ENCODE measurements at regions not wholly inside any gene's neighbourhood (a gene's known extent, or its start where the extent isn't known, plus 50 kb on each side); places are given as distances from the start of the nearest gene placed in this dataset.
"Not testable (repeated sequence)": the region's sequence is repeated elsewhere in the genome, so short reads cannot be mapped to it uniquely, and the experiment has no call there.

DNA sequence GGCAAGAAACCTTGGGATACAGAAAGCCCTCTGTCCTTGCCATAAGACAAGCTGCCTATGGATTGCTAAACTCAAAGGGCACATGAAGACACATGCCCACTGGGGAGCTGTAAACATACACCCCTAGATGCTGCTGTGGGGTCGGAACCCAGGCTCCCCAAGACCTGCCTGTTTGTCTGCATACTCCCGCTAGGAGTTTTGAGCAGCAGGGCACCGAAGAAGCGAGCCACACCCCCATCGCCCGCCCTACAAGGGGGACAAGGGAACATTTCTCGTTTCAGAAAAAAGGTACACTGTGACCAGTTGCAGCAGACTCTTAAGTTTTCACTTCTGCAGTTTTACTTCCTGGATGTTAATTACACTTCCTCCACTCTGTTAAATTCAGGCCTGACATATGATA, 680.2 kb upstream of the GHITM start:
- DNase-seq (ENCODE audit: insufficient read length) (no peak), FAIRE-seq (no peak)
- TF ChIP-seq POLR2A (IDR thresholded peaks at IDR 0.05; ENCODE audit: low read depth, low read length) (no peak), POLR2AphosphoS5 (IDR thresholded peaks at IDR 0.05; ENCODE audit: low read depth, low read length) (no peak), TAF1 (IDR thresholded peaks at IDR 0.05; ENCODE audit: borderline replicate concordance, low read depth, low read length) (no peak)

DNA sequence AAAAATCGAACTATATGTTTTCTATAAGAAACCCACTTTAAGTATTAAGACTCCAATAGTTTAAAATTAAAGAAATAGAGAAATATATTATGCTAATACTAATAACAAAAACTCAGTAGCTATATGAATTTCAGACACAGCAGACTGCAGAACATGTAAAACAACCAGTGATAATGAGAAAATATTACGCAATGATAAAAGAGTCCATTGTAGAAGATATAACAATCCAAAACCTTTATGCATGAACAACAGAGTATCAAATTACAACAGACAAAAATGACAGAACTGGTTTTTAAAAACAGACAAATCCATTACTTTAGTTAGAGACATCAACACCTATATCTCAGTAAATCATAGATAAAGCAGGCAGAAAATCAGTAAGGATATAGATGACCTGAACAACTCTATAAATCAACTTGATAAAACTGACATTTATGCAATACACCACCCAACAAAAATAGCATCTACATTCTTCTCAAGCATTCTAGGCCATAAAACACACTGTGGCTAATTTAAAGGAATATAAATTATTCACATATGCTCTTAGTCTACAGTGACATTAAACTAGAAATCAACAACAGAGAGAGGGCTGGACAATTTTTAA, 669.5 kb upstream of the GHITM start:
- DNase-seq (ENCODE audit: insufficient read length) = no peak
- FAIRE-seq = no peak
- TF ChIP-seq POLR2A (IDR thresholded peaks at IDR 0.05; ENCODE audit: low read depth, low read length) (no peak), TAF1 (IDR thresholded peaks at IDR 0.05; ENCODE audit: borderline replicate concordance, low read depth, low read length) (no peak), POLR2AphosphoS5 (IDR thresholded peaks at IDR 0.05; ENCODE audit: low read depth, low read length) (no peak)

DNA sequence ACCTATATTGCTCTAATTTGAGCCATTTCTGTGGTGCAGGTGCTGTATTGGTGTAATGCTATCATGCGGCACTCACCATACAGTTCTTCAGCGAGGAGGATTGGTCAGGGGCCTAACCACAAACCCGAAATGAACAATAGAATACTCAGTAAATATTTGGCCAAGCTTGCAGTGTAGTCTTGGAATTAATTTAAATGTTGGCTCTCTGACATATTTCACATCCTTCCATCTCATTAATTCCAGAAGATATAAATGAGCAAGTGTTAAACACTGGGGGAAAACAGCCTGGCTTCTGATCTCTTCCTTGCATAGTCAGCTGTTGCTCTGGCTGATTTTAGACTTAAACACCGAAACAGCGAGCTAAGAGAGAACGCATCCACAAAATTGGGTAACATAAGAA, 663.1 kb upstream of the GHITM start:
- TF ChIP-seq POLR2AphosphoS5 (IDR thresholded peaks at IDR 0.05; ENCODE audit: low read depth, low read length) = no peak
- no peak for TF ChIP-seq TAF1 (IDR thresholded peaks at IDR 0.05; ENCODE audit: borderline replicate concordance, low read depth, low read length)
- no peak for TF ChIP-seq POLR2A (IDR thresholded peaks at IDR 0.05; ENCODE audit: low read depth, low read length)
- FAIRE-seq (no peak), DNase-seq (ENCODE audit: insufficient read length) (no peak)

- TF ChIP-seq TAF1 (IDR thresholded peaks at IDR 0.05; ENCODE audit: borderline replicate concordance, low read depth, low read length) = no peak
- TF ChIP-seq POLR2AphosphoS5 (IDR thresholded peaks at IDR 0.05; ENCODE audit: low read depth, low read length) = no peak
- TF ChIP-seq POLR2A (IDR thresholded peaks at IDR 0.05; ENCODE audit: low read depth, low read length) = no peak
- FAIRE-seq (no peak), DNase-seq (ENCODE audit: insufficient read length) (no peak)
Measured at GRCh38 chr10:83489161-83489560, 650.1 kb upstream of the GHITM start.

DNA sequence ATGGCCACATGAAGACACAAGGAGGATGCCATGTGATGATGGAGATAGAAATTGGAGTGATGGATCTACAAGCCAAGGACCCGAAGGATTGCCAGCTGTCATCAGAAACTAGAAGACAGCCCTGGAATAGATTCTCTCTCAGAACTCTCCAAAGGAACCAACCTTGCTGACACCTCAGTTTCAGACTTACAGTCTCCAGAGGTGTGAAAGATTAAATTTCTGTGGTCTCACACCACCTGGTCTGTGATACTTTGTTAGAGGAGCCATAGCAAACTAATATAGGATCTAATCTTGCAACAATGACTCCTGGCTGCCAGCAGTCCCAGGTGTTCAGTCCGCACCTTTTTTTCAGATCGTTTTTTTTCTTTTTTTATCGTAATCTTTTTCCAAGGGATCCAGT, 647.3 kb upstream of the GHITM start:
- DNase-seq (ENCODE audit: insufficient read length) (no peak), FAIRE-seq (no peak)
- TF ChIP-seq POLR2AphosphoS5 (IDR thresholded peaks at IDR 0.05; ENCODE audit: low read depth, low read length) (no peak), POLR2A (IDR thresholded peaks at IDR 0.05; ENCODE audit: low read depth, low read length) (no peak), TAF1 (IDR thresholded peaks at IDR 0.05; ENCODE audit: borderline replicate concordance, low read depth, low read length) (no peak)

GRCh38 chr10:83512681-83513080, 626.6 kb upstream of the GHITM start:
- peak; percentile 9 for FAIRE-seq
- DNase-seq (ENCODE audit: insufficient read length) = no peak
- TF ChIP-seq POLR2A (IDR thresholded peaks at IDR 0.05; ENCODE audit: low read depth, low read length) (no peak), TAF1 (IDR thresholded peaks at IDR 0.05; ENCODE audit: borderline replicate concordance, low read depth, low read length) (no peak), POLR2AphosphoS5 (IDR thresholded peaks at IDR 0.05; ENCODE audit: low read depth, low read length) (no peak)

GRCh38 chr10:83515001-83515400, 624.3 kb upstream of the GHITM start:
- TF ChIP-seq TAF1 (IDR thresholded peaks at IDR 0.05; ENCODE audit: borderline replicate concordance, low read depth, low read length) = no peak
- FAIRE-seq = no peak
- DNase-seq (ENCODE audit: insufficient read length) = no peak

DNA sequence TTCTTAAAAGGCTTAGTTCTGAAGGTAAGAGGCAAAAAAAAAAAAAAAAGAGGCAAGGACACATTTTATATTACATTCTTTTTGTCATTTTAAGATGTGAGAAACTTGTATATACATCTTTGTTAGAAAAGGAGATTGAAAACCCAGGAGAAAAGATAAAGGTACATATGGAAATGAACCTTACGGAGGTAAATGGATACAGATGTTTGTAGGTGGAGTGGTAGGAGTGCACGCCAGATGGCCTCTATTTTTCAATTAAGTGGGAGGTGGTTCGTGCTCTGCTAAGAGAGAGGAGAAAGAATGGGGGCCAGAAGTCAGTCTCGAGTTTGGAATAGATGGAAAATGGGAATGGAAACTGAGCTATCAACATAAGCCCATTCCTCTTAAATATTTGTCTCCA, 622.5 kb upstream of the GHITM start:
- no peak for DNase-seq (ENCODE audit: insufficient read length)
- no peak for FAIRE-seq
- TF ChIP-seq POLR2A (IDR thresholded peaks at IDR 0.05; ENCODE audit: low read depth, low read length) = no peak
- no peak for TF ChIP-seq TAF1 (IDR thresholded peaks at IDR 0.05; ENCODE audit: borderline replicate concordance, low read depth, low read length)
- no peak for TF ChIP-seq POLR2AphosphoS5 (IDR thresholded peaks at IDR 0.05; ENCODE audit: low read depth, low read length)

- no peak for FAIRE-seq
- TF ChIP-seq POLR2A (IDR thresholded peaks at IDR 0.05; ENCODE audit: low read depth, low read length) = no peak
- no peak for TF ChIP-seq POLR2AphosphoS5 (IDR thresholded peaks at IDR 0.05; ENCODE audit: low read depth, low read length)
- no peak for TF ChIP-seq TAF1 (IDR thresholded peaks at IDR 0.05; ENCODE audit: borderline replicate concordance, low read depth, low read length)
- DNase-seq (ENCODE audit: insufficient read length) = no peak
Measured at GRCh38 chr10:83517456-83517855, 621.9 kb upstream of the GHITM start.

GRCh38 chr10:83518779-83519178, 620.5 kb upstream of the GHITM start:
- DNase-seq (ENCODE audit: insufficient read length) (no peak), FAIRE-seq (no peak)
- TF ChIP-seq TAF1 (IDR thresholded peaks at IDR 0.05; ENCODE audit: borderline replicate concordance, low read depth, low read length) = no peak
- no peak for TF ChIP-seq POLR2AphosphoS5 (IDR thresholded peaks at IDR 0.05; ENCODE audit: low read depth, low read length)
- no peak for TF ChIP-seq POLR2A (IDR thresholded peaks at IDR 0.05; ENCODE audit: low read depth, low read length)

DNA sequence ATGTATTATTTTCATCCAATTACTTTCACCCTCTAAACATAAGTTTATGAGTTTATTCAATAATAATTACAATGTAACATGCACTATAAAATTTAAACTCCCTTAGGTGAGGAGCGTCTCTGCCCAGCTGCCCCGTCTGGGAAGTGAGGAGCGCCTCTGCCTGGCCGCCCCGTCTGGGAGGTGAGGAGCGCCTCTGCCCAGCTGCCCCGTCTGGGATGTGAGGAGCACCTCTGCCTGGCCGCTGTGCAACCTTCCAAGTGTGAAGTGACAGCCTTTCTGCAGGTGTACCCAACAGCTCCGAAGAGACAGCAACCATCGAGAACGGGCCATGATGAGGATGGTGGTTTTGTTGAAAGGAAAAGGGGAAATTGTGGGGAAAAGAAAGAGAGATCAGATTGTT, 618.9 kb upstream of the GHITM start:
- FAIRE-seq; DNase-seq (ENCODE audit: insufficient read length): not testable (repeated sequence)

DNA sequence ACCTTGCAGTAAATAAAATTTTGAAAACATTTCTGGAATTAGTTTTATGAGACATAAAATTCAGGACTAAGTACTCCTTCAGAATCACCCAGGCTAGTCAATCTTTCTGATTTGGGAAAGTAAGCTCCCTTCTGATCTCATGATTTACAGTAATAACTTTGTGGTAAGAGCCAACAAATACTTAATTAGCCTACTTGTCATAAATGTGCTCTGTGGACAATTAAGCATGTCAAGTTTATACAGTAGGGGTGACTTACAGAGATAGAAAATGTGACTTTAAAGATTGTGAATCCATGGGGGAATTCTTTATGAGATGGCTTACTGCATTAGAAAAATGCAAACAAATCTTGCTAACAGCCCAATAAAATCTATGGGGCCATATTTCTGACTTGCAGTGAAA, 616.9 kb upstream of the GHITM start:
- TF ChIP-seq POLR2A (IDR thresholded peaks at IDR 0.05; ENCODE audit: low read depth, low read length) (no peak), TAF1 (IDR thresholded peaks at IDR 0.05; ENCODE audit: borderline replicate concordance, low read depth, low read length) (no peak)
- FAIRE-seq (peak; percentile 65), DNase-seq (ENCODE audit: insufficient read length) (no peak)

DNA sequence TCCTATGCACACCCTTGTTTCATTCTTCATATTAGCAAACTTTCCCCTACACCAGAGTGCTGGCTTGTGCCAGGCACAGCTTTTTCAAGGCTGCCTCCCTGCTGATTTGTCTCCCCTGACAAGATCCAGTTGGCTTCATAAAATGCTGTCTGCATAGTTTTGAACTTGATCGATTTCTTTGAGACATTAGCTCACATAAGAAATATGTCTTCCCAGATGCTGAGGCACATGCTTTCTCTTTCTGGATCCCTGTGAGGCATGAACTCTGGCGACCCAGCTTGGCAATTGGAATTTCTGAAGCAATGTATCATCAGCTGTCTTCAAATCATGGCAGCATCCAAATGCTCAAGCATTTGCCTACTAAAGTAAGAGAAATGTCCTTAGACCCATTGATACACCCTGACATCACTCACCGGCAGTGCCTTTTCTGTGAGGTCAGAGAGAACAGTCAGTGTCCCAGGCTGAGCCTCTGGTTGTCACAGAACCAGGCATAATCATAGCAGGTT, 616.4 kb upstream of the GHITM start:
- FAIRE-seq (no peak), DNase-seq (ENCODE audit: insufficient read length) (no peak)
- TF ChIP-seq POLR2A (IDR thresholded peaks at IDR 0.05; ENCODE audit: low read depth, low read length) = no peak
- TF ChIP-seq POLR2AphosphoS5 (IDR thresholded peaks at IDR 0.05; ENCODE audit: low read depth, low read length) = no peak
- no peak for TF ChIP-seq TAF1 (IDR thresholded peaks at IDR 0.05; ENCODE audit: borderline replicate concordance, low read depth, low read length)
